ENCODE measurements at regions not wholly inside any gene's neighbourhood (a gene's known extent, or its start where the extent isn't known, plus 50 kb on each side); places are given as distances from the start of the nearest gene placed in this dataset.

- TF ChIP-seq CTCF (optimal IDR thresholded peaks at IDR 0.05 in 1 of 3, IDR thresholded peaks at IDR 0.05 in 1 of 3, conservative IDR thresholded peaks at IDR 0.05 in 1 of 3; ENCODE audit: extremely low read depth in 1 of 3, insufficient read depth in 2 of 3, low read length in 3 of 3) (no peak), EZH2 (IDR thresholded peaks at IDR 0.05; ENCODE audit: low read length) (no peak)
These were observed 1311.7 kb upstream of the CDH2 start for GRCh38 chr18:29488617-29489016.

Data from keratinocyte (primary cell).